WTC11 (cell line): ENCODE measurements at regions not wholly inside any gene's neighbourhood (a gene's known extent, or its start where the extent isn't known, plus 50 kb on each side); places are given as distances from the start of the nearest gene placed in this dataset.

ENCODE experiments used
- ETV6 ChIP-seq: sonication (generic); formaldehyde crosslinking; IDR thresholded peaks from 2 replicates; pipeline ENCODE4 v1.8.1; 2022; ENCODE audit warnings: mild to moderate bottlenecking, missing genetic modification reagents
- FOXJ3 ChIP-seq: sonication (generic); formaldehyde crosslinking; IDR thresholded peaks from 2 replicates; pipeline ENCODE4 v1.9.0; 2021; ENCODE audit warnings: missing genetic modification reagents, mild to moderate bottlenecking, borderline replicate concordance
- ZNF317 ChIP-seq: sonication (generic); formaldehyde crosslinking; IDR thresholded peaks from 2 replicates; pipeline ENCODE4 v1.8.1; 2023; ENCODE audit warnings: low read depth, mild to moderate bottlenecking, moderate library complexity, missing genetic modification reagents, borderline replicate concordance
- ZNF416 ChIP-seq: fragments of 250-450 bp; sonication (Bioruptor Pico); IDR thresholded peaks from 2 replicates; pipeline ENCODE4 v1.9.0; 2021; ENCODE audit warnings: mild to moderate bottlenecking, inconsistent platforms
- TF ChIP-seq, protein P1 (sequence below): fragments of 200-600 bp; IDR thresholded peaks from 2 replicates; pipeline ENCODE4 v1.8.0; 2022; ENCODE audit warnings: antibody characterized with exemption
- TF ChIP-seq, protein P2 (sequence below): sonication (generic); formaldehyde crosslinking; IDR thresholded peaks from 2 replicates; pipeline ENCODE4 v1.8.1; 2023; ENCODE audit warnings: mild to moderate bottlenecking, missing genetic modification reagents, moderate library complexity
- TF ChIP-seq, protein P3 (sequence below): sonication (generic); formaldehyde crosslinking; IDR thresholded peaks from 2 replicates; pipeline ENCODE4 v1.8.1; 2023; ENCODE audit warnings: mild to moderate bottlenecking, missing genetic modification reagents

DNA sequence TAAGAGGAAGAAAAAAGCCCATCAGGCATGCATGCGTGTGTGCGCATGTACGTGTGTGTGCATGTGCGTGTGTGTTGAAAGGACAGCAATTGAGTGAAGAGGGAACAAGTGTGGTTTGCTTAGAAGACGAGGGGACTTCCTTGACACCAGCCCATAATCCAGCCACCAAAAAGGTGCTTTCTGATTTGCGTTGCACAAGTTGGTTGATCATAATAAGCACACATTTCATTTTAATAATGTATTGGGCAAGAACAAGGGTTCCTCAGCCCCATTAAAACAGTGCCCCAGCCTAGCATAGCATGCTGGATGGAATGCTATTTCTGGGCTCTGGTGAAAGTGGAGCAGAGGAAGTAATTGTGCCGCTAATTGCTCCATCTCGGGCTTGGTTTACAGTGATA, 493.2 kb downstream of the MIAT start:
- no peak for TF ChIP-seq ETV6 (CRISPR knock-in tag)
- TF ChIP-seq, protein P1, sequence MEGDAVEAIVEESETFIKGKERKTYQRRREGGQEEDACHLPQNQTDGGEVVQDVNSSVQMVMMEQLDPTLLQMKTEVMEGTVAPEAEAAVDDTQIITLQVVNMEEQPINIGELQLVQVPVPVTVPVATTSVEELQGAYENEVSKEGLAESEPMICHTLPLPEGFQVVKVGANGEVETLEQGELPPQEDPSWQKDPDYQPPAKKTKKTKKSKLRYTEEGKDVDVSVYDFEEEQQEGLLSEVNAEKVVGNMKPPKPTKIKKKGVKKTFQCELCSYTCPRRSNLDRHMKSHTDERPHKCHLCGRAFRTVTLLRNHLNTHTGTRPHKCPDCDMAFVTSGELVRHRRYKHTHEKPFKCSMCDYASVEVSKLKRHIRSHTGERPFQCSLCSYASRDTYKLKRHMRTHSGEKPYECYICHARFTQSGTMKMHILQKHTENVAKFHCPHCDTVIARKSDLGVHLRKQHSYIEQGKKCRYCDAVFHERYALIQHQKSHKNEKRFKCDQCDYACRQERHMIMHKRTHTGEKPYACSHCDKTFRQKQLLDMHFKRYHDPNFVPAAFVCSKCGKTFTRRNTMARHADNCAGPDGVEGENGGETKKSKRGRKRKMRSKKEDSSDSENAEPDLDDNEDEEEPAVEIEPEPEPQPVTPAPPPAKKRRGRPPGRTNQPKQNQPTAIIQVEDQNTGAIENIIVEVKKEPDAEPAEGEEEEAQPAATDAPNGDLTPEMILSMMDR, result no peak
- TF ChIP-seq ZNF317 (CRISPR knock-in tag), result no peak
- no peak for TF ChIP-seq ZNF416
- no peak for TF ChIP-seq FOXJ3
- TF ChIP-seq, protein P2, sequence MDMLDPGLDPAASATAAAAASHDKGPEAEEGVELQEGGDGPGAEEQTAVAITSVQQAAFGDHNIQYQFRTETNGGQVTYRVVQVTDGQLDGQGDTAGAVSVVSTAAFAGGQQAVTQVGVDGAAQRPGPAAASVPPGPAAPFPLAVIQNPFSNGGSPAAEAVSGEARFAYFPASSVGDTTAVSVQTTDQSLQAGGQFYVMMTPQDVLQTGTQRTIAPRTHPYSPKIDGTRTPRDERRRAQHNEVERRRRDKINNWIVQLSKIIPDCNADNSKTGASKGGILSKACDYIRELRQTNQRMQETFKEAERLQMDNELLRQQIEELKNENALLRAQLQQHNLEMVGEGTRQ, result no peak
- TF ChIP-seq, protein P3, sequence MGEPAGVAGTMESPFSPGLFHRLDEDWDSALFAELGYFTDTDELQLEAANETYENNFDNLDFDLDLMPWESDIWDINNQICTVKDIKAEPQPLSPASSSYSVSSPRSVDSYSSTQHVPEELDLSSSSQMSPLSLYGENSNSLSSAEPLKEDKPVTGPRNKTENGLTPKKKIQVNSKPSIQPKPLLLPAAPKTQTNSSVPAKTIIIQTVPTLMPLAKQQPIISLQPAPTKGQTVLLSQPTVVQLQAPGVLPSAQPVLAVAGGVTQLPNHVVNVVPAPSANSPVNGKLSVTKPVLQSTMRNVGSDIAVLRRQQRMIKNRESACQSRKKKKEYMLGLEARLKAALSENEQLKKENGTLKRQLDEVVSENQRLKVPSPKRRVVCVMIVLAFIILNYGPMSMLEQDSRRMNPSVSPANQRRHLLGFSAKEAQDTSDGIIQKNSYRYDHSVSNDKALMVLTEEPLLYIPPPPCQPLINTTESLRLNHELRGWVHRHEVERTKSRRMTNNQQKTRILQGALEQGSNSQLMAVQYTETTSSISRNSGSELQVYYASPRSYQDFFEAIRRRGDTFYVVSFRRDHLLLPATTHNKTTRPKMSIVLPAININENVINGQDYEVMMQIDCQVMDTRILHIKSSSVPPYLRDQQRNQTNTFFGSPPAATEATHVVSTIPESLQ, result no peak
